IMR-90 (cell line): ENCODE measurements at regions not wholly inside any gene's neighbourhood (a gene's known extent, or its start where the extent isn't known, plus 50 kb on each side); places are given as distances from the start of the nearest gene placed in this dataset.

Source experiments
- BHLHE40 ChIP-seq: fragments of 150-350 bp; IDR thresholded peaks from 2 replicates; pipeline ENCODE4 v1.6.1; 2016; ENCODE audit warnings: mild to moderate bottlenecking, low read depth, low read length
- CEBPB ChIP-seq: IDR thresholded peaks from 2 replicates; pipeline ENCODE4 v1.6.1; 2012; ENCODE audit warnings: low read depth, low read length, improper control_type of control experiment
- FOS ChIP-seq: fragments of 150-350 bp; IDR thresholded peaks from 2 replicates; pipeline ENCODE4 v1.6.1; 2016; ENCODE audit warnings: low read depth, low read length
- MAFK ChIP-seq: IDR thresholded peaks from 2 replicates; pipeline ENCODE4 v1.6.1; 2012; ENCODE audit warnings: low read depth, low read length, improper control_type of control experiment
- MAZ ChIP-seq: IDR thresholded peaks from 2 replicates; pipeline ENCODE4 v1.6.1; 2012; ENCODE audit warnings: low read depth, mild to moderate bottlenecking, low read length, improper control_type of control experiment, moderate library complexity, borderline replicate concordance
- POLR2A ChIP-seq: IDR thresholded peaks from 2 replicates; pipeline ENCODE4 v1.6.1; 2012; ENCODE audit warnings: mild to moderate bottlenecking, low read depth, low read length
- RAD21 ChIP-seq: IDR thresholded peaks from 2 replicates; pipeline ENCODE4 v1.6.1; 2012; ENCODE audit warnings: low read length, improper control_type of control experiment
- RCOR1 ChIP-seq: IDR thresholded peaks from 2 replicates; pipeline ENCODE4 v1.6.1; 2012; ENCODE audit warnings: mild to moderate bottlenecking, low read length, improper control_type of control experiment; ENCODE audit not compliant: insufficient replicate concordance
- RFX5 ChIP-seq: IDR thresholded peaks from 2 replicates; pipeline ENCODE4 v1.8.0; 2012; ENCODE audit warnings: low read depth, mild to moderate bottlenecking, low read length, moderate library complexity
- SMC3 ChIP-seq: fragments of 150-350 bp; IDR thresholded peaks from 2 replicates; pipeline ENCODE4 v1.6.1; 2016; ENCODE audit warnings: low read depth, mild to moderate bottlenecking, antibody characterized with exemption, low read length, moderate library complexity
- TF ChIP-seq, protein P1 (sequence below): conservative IDR thresholded peaks from 2 replicates; pipeline ENCODE4 v1.5.1; 2012; ENCODE audit warnings: mild to moderate bottlenecking, low read depth, low read length, improper control_type of control experiment
- TF ChIP-seq, protein P2 (sequence below): fragments of 150-350 bp; IDR thresholded peaks from 2 replicates; pipeline ENCODE4 v1.6.1; 2017; ENCODE audit warnings: mild to moderate bottlenecking, antibody characterized with exemption, low read length, low read depth
- TF ChIP-seq, protein P3 (sequence below): fragments of 150-350 bp; IDR thresholded peaks from 2 replicates; pipeline ENCODE4 v1.6.1; 2016; ENCODE audit warnings: low read depth, mild to moderate bottlenecking, low read length, moderate library complexity, borderline replicate concordance

DNA sequence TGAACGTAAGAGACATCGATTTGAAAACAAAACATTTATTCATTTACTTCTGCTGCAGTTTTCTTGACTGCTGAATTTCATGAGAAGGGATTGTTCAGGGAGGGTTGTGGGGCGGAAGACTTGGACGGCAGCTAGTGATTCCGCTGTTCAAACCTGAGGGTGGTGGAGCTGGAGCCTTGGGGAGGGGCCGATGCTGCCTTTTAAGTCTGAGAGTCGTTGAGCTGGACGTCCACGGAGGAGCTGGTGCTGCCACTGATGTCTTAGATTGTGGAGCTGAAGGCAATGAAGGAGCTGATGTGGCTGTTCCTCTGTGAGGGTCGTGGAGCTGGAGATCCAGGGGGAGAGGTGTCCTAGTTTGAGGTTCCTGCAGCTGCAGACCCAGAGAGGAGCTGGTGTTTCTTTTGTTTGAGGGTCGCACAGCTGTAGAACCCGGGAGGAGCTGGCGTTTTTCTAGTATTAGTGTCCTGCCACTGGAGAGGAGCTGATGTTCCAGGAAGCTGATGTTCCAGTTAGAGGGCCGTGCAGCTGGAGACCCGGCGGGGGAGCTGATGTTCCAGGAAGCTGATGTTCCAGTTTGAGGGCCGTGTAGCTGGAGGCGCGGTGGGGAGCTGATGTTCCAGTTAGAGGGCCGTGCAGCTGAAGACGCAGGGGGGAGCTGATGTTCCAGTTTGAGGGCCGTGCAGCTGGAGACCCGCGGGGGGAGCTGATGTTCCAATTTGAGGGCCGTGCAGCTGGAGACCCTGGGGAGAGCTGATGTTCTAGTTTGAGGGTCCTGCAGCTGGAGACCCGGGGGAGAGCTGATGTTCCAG is 150.9 kb downstream of the RTP5 start:
- TF ChIP-seq RCOR1 (no peak), RAD21 (no peak), CEBPB (no peak), MAFK (no peak), POLR2A (no peak), SMC3 (no peak), FOS (no peak), RFX5 (no peak), BHLHE40 (no peak), MAZ (no peak)
- TF ChIP-seq, protein P1, sequence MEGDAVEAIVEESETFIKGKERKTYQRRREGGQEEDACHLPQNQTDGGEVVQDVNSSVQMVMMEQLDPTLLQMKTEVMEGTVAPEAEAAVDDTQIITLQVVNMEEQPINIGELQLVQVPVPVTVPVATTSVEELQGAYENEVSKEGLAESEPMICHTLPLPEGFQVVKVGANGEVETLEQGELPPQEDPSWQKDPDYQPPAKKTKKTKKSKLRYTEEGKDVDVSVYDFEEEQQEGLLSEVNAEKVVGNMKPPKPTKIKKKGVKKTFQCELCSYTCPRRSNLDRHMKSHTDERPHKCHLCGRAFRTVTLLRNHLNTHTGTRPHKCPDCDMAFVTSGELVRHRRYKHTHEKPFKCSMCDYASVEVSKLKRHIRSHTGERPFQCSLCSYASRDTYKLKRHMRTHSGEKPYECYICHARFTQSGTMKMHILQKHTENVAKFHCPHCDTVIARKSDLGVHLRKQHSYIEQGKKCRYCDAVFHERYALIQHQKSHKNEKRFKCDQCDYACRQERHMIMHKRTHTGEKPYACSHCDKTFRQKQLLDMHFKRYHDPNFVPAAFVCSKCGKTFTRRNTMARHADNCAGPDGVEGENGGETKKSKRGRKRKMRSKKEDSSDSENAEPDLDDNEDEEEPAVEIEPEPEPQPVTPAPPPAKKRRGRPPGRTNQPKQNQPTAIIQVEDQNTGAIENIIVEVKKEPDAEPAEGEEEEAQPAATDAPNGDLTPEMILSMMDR: no peak
- TF ChIP-seq, protein P2, sequence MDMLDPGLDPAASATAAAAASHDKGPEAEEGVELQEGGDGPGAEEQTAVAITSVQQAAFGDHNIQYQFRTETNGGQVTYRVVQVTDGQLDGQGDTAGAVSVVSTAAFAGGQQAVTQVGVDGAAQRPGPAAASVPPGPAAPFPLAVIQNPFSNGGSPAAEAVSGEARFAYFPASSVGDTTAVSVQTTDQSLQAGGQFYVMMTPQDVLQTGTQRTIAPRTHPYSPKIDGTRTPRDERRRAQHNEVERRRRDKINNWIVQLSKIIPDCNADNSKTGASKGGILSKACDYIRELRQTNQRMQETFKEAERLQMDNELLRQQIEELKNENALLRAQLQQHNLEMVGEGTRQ: no peak
- TF ChIP-seq, protein P3, sequence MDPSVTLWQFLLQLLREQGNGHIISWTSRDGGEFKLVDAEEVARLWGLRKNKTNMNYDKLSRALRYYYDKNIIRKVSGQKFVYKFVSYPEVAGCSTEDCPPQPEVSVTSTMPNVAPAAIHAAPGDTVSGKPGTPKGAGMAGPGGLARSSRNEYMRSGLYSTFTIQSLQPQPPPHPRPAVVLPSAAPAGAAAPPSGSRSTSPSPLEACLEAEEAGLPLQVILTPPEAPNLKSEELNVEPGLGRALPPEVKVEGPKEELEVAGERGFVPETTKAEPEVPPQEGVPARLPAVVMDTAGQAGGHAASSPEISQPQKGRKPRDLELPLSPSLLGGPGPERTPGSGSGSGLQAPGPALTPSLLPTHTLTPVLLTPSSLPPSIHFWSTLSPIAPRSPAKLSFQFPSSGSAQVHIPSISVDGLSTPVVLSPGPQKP: no peak
